ENCODE measurements at regions not wholly inside any gene's neighbourhood (a gene's known extent, or its start where the extent isn't known, plus 50 kb on each side); places are given as distances from the start of the nearest gene placed in this dataset.

DNA sequence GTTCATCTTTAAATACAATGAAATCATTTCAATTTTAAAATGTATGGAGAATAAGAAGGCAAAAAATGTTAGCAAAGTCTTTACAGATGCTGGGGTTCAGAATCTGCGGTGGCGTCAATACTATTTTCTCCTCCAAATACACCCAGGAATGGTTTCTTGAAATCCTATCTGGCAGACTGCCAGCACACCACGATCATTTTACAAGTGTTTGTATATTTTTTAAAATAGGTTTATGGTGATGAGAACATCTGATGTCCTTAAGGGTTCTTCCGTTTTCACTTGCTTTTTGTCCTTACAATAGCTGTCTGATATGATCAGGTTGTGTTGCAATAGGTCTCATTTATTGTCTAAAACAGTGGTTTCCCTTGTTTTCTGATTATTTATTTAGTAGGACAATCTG lies 89.6 kb downstream of the CMPK2 start:
- dilution Hi-C loops (cut with MboI; ENCODE audit: extremely low pct_ligation_motif_present, low sequenced_read_pairs) = no loop called here
- FAIRE-seq (no peak), DNase-seq (ENCODE audit: low read depth, low spot score) (no peak)
- H3K79me2 ChIP-seq (ENCODE audit: control insufficient read depth, insufficient read depth, low read length) = no peaks in the 10 kb centered on the region
- H3K9me3 ChIP-seq (ENCODE audit: control insufficient read depth, low read depth, low read length) = no peaks in the 10 kb centered on the region
- H3K4me2 ChIP-seq (ENCODE audit: control insufficient read depth, extremely low read depth, insufficient read depth, low read depth, low read length) = no peak overlapping the region
- H4K20me1 ChIP-seq (ENCODE audit: control insufficient read depth, extremely low read depth, insufficient read depth, low read length) = no peaks in the 10 kb centered on the region
- no peak overlapping the region for H2AFZ ChIP-seq (ENCODE audit: control insufficient read depth, low read length)
- no peaks in the 10 kb centered on the region for H3K36me3 ChIP-seq (ENCODE audit: control insufficient read depth in 2 of 2, extremely low read depth in 1 of 2, insufficient read depth in 2 of 2, low read length in 2 of 2)
- H3K4me1 ChIP-seq (ENCODE audit: control insufficient read depth, extremely low read depth, insufficient read depth, low read length) = no peaks in the 10 kb centered on the region
- H3K9ac ChIP-seq (ENCODE audit: control insufficient read depth, extremely low read depth, insufficient read depth, low read length) = no peak overlapping the region
- TF ChIP-seq EZH2 (IDR thresholded peaks at IDR 0.05; ENCODE audit: low read length) = no peak
- TF ChIP-seq, protein P1, sequence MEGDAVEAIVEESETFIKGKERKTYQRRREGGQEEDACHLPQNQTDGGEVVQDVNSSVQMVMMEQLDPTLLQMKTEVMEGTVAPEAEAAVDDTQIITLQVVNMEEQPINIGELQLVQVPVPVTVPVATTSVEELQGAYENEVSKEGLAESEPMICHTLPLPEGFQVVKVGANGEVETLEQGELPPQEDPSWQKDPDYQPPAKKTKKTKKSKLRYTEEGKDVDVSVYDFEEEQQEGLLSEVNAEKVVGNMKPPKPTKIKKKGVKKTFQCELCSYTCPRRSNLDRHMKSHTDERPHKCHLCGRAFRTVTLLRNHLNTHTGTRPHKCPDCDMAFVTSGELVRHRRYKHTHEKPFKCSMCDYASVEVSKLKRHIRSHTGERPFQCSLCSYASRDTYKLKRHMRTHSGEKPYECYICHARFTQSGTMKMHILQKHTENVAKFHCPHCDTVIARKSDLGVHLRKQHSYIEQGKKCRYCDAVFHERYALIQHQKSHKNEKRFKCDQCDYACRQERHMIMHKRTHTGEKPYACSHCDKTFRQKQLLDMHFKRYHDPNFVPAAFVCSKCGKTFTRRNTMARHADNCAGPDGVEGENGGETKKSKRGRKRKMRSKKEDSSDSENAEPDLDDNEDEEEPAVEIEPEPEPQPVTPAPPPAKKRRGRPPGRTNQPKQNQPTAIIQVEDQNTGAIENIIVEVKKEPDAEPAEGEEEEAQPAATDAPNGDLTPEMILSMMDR (optimal IDR thresholded peaks at IDR 0.05 in 1 of 3, IDR thresholded peaks at IDR 0.05 in 1 of 3, conservative IDR thresholded peaks at IDR 0.05 in 1 of 3; ENCODE audit: extremely low read depth in 1 of 3, insufficient read depth in 2 of 3, low read length in 3 of 3) = no peak
- H3K4me3 ChIP-seq (ENCODE audit: control insufficient read depth in 2 of 3, extremely low read depth in 1 of 3, insufficient read depth in 2 of 3, low read depth in 1 of 3, low read length in 3 of 3) = no peak overlapping the region
- no peaks in the 10 kb centered on the region for H3K9me1 ChIP-seq (ENCODE audit: control insufficient read depth, extremely low read depth, insufficient read depth, low read length)
- no peak overlapping the region for H3K27ac ChIP-seq (ENCODE audit: control insufficient read depth, insufficient read depth, low read length)
- H3K27me3 ChIP-seq (ENCODE audit: control insufficient read depth, extremely low read depth, insufficient read depth, low read length) = no peaks in the 10 kb centered on the region

DNA sequence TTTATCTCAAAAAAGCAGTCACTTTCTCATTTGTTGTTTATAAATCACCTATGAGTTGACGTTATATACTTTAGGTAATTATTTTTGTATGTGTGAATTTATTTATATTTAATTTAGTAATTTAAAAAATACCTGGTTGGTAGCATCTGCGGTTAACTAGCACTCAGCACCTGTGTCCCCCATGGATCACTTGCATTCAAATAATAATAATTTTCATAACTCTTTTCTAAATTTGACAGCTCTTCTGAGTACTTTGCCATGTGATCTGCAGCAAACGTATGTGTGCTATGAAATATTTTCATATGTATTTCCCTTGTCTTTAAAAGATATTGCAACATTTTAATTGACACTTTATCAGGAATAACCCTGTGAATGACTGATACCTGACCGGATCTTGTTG lies 88.1 kb downstream of the CMPK2 start:
- Histone ChIP-seq H3K4me3 (ENCODE audit: control insufficient read depth in 2 of 3, extremely low read depth in 1 of 3, insufficient read depth in 2 of 3, low read depth in 1 of 3, low read length in 3 of 3) (no peak overlapping the region), H3K27me3 (ENCODE audit: control insufficient read depth, extremely low read depth, insufficient read depth, low read length) (no peaks in the 10 kb centered on the region), H3K9me1 (ENCODE audit: control insufficient read depth, extremely low read depth, insufficient read depth, low read length) (no peaks in the 10 kb centered on the region), H3K36me3 (ENCODE audit: control insufficient read depth in 2 of 2, extremely low read depth in 1 of 2, insufficient read depth in 2 of 2, low read length in 2 of 2) (no peaks in the 10 kb centered on the region), H4K20me1 (ENCODE audit: control insufficient read depth, extremely low read depth, insufficient read depth, low read length) (no peaks in the 10 kb centered on the region), H3K27ac (ENCODE audit: control insufficient read depth, insufficient read depth, low read length) (no peak overlapping the region), H3K79me2 (ENCODE audit: control insufficient read depth, insufficient read depth, low read length) (no peaks in the 10 kb centered on the region), H3K4me2 (ENCODE audit: control insufficient read depth, extremely low read depth, insufficient read depth, low read depth, low read length) (no peak overlapping the region), H3K4me1 (ENCODE audit: control insufficient read depth, extremely low read depth, insufficient read depth, low read length) (no peaks in the 10 kb centered on the region), H3K9ac (ENCODE audit: control insufficient read depth, extremely low read depth, insufficient read depth, low read length) (no peak overlapping the region), H3K9me3 (ENCODE audit: control insufficient read depth, low read depth, low read length) (no peaks in the 10 kb centered on the region), H2AFZ (ENCODE audit: control insufficient read depth, low read length) (no peak overlapping the region)
- dilution Hi-C loops (cut with MboI; ENCODE audit: extremely low pct_ligation_motif_present, low sequenced_read_pairs) = no loop called here
- TF ChIP-seq EZH2 (IDR thresholded peaks at IDR 0.05; ENCODE audit: low read length) = no peak
- TF ChIP-seq, protein P1 (optimal IDR thresholded peaks at IDR 0.05 in 1 of 3, IDR thresholded peaks at IDR 0.05 in 1 of 3, conservative IDR thresholded peaks at IDR 0.05 in 1 of 3; ENCODE audit: extremely low read depth in 1 of 3, insufficient read depth in 2 of 3, low read length in 3 of 3) = no peak
- no peak for DNase-seq (ENCODE audit: low read depth, low spot score)
- no peak for FAIRE-seq
